ENCODE measurements at regions not wholly inside any gene's neighbourhood (a gene's known extent, or its start where the extent isn't known, plus 50 kb on each side); places are given as distances from the start of the nearest gene placed in this dataset.

DNA sequence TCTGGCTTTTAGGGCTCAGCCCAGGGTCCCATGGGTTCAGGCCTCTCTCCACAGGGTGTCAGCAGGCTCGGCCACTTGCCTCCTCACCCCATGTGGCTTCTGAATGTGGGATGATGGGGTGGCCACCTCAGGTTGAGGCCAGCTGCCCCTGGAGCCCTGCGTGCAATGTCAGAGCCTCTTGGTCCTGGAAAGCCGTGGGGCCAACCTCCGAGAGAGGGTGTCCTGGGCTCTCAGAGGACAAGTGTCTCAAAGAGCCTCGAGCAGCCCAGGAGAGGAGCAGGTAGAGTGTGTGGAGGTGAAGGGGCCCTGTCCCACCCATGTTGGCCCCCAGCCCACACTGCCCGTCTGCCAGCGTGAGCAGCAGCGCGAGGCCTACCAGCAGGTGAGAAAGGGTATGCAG, 86.0 kb downstream of the PLXNA1 start:
- no peak for DNase-seq (ENCODE audit: low read depth)
- H3K4me3 ChIP-seq (ENCODE audit: low read depth, low read length), result no peak overlapping the region
- TF ChIP-seq, protein P1, sequence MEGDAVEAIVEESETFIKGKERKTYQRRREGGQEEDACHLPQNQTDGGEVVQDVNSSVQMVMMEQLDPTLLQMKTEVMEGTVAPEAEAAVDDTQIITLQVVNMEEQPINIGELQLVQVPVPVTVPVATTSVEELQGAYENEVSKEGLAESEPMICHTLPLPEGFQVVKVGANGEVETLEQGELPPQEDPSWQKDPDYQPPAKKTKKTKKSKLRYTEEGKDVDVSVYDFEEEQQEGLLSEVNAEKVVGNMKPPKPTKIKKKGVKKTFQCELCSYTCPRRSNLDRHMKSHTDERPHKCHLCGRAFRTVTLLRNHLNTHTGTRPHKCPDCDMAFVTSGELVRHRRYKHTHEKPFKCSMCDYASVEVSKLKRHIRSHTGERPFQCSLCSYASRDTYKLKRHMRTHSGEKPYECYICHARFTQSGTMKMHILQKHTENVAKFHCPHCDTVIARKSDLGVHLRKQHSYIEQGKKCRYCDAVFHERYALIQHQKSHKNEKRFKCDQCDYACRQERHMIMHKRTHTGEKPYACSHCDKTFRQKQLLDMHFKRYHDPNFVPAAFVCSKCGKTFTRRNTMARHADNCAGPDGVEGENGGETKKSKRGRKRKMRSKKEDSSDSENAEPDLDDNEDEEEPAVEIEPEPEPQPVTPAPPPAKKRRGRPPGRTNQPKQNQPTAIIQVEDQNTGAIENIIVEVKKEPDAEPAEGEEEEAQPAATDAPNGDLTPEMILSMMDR (IDR thresholded peaks at IDR 0.05; ENCODE audit: control insufficient read depth, extremely low read depth, insufficient read depth), result no peak

DNA sequence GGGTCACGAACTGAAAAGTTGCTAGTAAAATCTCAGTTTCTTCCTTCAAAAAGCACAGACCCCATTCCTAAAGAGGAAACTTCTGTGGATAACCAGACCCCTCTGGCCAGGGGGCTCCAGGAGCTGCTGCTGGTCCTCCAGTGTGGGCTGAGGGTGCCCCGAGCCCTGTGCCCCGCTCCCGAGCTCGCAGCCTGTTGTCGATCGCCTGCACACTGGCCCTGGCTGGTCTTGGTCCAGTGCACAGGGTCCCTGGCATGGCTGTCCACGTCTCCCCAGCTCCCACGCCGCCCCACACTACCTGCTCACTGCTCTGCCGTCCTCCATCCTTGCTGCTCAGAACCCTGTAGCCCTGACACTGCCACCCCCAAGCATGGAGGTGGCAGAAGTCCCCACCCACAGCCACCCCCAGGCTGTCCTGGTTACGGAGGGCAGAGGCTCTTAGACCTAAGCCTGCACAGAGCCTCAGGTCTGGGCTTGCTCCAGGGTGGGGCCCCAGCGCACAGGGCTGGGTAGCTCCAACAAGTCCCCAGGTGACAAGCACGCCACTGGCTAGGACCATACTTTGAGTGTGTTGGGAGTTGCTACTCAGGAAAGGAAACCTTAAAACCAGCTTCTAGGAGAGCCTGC, 87.0 kb downstream of the PLXNA1 start:
- DNase-seq (ENCODE audit: low read depth), result no peak
- H3K4me3 ChIP-seq (ENCODE audit: low read depth, low read length), result no peak overlapping the region
- TF ChIP-seq, protein P1 (IDR thresholded peaks at IDR 0.05; ENCODE audit: control insufficient read depth, extremely low read depth, insufficient read depth), result no peak

DNA sequence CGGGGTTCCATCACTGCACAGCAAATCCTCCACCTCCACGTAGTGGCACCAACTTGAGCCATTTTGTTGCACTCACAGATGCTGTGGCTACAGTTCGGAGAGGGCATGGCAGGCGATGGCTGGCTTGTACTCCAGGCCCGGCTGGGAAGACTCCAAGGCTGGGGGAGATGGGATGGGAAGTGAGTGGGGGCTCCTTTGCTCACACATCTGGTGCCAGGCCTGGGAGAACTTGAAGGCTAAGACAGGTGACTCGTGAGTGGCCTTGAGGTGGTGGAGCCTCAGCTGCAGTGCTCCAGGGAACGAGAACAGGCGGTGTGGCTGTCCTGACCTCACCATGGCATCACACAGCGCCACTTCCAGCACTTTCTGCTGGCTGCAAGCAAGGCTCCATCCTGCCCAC, 87.9 kb downstream of the PLXNA1 start:
- TF ChIP-seq, protein P1 (IDR thresholded peaks at IDR 0.05; ENCODE audit: control insufficient read depth, extremely low read depth, insufficient read depth), result no peak
- DNase-seq (ENCODE audit: low read depth), result no peak
- no peak overlapping the region for H3K4me3 ChIP-seq (ENCODE audit: low read depth, low read length)

DNA sequence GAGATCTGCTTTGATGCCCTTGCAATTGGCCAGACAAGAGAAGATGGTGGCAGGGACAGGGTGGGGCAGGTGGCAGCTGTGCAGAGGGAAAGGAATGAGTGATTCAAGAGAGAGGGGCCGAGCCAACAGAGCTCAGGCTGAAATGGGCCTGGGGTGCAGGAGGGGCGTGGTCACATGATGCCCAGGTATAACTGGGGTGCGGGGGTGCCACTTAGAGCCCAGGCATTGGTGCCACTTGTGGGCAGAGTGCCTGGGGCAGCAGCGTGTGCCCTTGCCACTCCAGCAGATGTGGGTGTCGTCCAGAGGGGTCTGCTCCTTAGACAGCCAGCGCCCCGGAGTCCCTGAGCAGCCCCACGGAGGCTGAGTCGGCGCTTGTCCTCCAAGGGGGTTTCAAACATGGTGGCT, 88.7 kb downstream of the PLXNA1 start:
- DNase-seq (ENCODE audit: low read depth), result no peak
- H3K4me3 ChIP-seq (ENCODE audit: low read depth, low read length), result no peak overlapping the region
- TF ChIP-seq, protein P1 (IDR thresholded peaks at IDR 0.05; ENCODE audit: control insufficient read depth, extremely low read depth, insufficient read depth), result no peak

DNA sequence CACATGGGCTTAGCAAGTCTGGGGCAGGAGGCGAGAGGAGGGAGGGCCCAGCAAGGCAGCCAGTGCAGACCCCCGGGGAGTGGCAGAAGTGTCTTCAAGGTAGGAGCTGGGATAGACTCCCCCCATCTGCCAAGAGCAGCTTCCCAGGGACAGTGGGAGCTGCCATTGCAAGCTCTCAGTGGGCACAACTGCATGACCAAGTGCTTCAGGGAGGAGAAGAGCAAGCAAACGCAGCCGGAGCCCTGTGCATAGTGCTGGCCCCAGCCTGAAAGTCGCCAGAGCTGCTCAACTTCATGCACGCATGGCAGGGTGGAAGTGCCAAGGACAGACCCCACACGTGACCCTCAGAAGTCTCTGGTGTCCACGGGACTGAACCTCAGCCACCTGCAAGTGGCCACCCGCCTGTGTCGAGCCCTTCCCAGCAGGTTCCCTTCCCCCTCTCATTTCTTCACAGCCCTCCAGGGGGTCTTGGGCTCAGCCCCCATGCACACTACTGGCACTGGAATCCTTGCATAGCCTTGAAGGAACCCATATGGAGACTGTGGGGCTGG, 89.4 kb downstream of the PLXNA1 start:
- no peak for DNase-seq (ENCODE audit: low read depth)
- TF ChIP-seq, protein P1 (IDR thresholded peaks at IDR 0.05; ENCODE audit: control insufficient read depth, extremely low read depth, insufficient read depth), result no peak
- H3K4me3 ChIP-seq (ENCODE audit: low read depth, low read length), result no peak overlapping the region

DNA sequence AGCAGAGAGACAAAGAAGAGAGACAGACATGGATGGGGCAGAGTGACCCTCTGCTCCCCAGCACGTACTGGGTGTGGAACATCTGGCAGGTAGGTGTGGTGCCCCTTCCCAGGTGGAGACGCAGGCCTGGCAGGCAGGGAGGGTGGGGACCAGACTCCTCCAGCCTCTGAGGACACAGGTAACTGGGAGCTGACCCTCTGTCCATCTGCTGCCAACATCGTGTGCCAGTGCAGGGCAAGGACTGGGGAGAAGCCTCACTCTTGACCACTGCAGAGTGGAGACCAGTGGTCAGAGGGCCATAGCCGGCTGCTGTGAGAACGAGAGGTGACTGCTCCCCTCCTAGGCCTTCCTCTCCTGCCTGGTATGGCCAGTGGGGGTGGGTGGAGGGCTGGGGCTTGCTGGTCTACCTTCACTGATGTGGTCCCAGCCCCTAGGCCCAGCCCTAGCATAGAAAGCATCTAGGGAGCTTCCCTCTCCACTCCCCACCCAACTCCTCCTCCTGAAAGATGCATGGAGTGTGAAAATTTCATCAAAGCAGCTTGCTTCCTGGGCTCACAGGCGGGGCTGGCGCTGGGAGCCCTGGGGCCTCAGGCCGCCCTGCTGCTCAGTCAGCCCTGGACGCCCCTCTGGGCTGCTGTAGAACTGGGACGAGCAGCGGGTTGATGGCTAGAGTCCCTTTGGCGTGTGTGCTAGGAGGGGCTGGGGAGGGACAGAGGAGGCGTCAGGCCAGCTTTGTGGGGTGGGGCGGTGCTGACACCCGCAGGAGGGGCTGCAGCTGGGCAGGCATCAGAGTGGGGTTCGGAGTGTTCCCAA, 90.3 kb downstream of the PLXNA1 start:
- TF ChIP-seq, protein P1 (IDR thresholded peaks at IDR 0.05; ENCODE audit: control insufficient read depth, extremely low read depth, insufficient read depth), result no peak
- H3K4me3 ChIP-seq (ENCODE audit: low read depth, low read length), result no peak overlapping the region

More for the DNA sequence above, 90.3 kb downstream of the PLXNA1 start:
- DNase-seq (ENCODE audit: low read depth), result no peak
